Stimulated activated memory B cell treated with anti-CD40 and anti-IgM and Interleukin-4, amounts not matched to agents 10 μg/mL and 1 μg/mL and 100 μg/mL, for 72 hours (primary cell): ENCODE measurements at regions not wholly inside any gene's neighbourhood (a gene's known extent, or its start where the extent isn't known, plus 50 kb on each side); places are given as distances from the start of the nearest gene placed in this dataset.

Experiments used
- ATAC-seq: fragments of 150-1000 bp; cut with Tn5 transposase; 2 replicates; pipeline ENCODE4 v1.10.0; 2021
- H3K27ac Mint-ChIP-seq: one replicate; pipeline ENCODE4 v1.8.0; 2022; ENCODE audit warnings: mild to moderate bottlenecking, mixed read lengths
- H3K27me3 Mint-ChIP-seq: one replicate; pipeline ENCODE4 v1.8.0; 2022; ENCODE audit warnings: mixed read lengths
- H3K36me3 Mint-ChIP-seq: one replicate; pipeline ENCODE4 v1.8.0; 2022; ENCODE audit warnings: mixed read lengths
- H3K4me1 Mint-ChIP-seq: one replicate; pipeline ENCODE4 v1.8.0; 2022; ENCODE audit warnings: mixed read lengths
- H3K4me3 Mint-ChIP-seq: one replicate; pipeline ENCODE4 v1.8.0; 2022; ENCODE audit warnings: mild to moderate bottlenecking, moderate library complexity, mixed read lengths
- H3K9me3 Mint-ChIP-seq: one replicate; pipeline ENCODE4 v1.8.0; 2022; ENCODE audit warnings: mixed read lengths

DNA sequence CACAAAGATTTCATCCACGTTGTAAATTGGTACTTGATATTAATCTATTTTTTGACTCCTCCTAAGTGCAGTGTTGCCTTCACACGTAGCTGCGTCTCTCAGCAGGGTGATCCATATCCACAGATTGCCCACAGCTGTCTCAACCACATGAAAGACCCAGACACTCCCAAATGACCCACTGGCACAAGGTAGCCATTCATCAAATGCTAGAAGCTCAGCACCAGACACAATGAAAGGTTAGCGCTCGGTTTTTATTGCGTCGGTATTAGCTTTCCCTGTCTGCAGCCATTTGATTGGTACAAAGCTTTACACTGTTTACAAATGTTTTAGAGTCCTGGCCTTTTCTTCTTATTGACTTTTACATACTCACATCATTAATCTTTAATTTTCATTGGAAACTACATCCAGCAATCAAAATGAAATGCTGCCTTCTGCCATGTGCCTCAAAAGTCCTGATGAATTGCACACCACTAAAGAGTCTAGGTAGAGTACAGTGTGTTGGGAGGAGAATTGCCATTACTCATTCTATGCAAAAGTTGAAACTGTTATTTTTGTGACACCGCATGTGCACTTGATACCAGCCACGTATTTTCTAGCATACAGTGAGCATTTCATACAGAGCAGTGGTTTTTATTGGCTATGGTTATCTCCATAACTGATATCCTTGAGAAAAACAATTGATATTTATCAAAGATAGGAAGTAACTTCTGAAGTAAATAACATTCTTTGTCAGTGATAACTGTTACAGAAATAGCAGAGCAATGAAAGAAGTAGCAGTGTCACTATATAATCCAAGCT lies 127.3 kb upstream of the NUDT7 start:
- H3K4me1 Mint-ChIP-seq: no peaks in the 10 kb centered on the region
- no peak for ATAC-seq
- no peaks in the 10 kb centered on the region for H3K36me3 Mint-ChIP-seq

GRCh38 chr16:77596261-77596660 lies 126.1 kb upstream of the NUDT7 start:
- Mint-ChIP-seq H3K4me1 (no peaks in the 10 kb centered on the region), H3K36me3 (no peaks in the 10 kb centered on the region), H3K27ac (no peak overlapping the region), H3K4me3 (no peak overlapping the region), H3K9me3 (peaks cover 7% of the 10 kb centered on the region), H3K27me3 (peaks cover 22% of the 10 kb centered on the region)
- no peak for ATAC-seq

More for the DNA sequence above, 127.3 kb upstream of the NUDT7 start:
- no peak overlapping the region for H3K27ac Mint-ChIP-seq
- H3K9me3 Mint-ChIP-seq: peaks cover 7% of the 10 kb centered on the region
- no peak overlapping the region for H3K4me3 Mint-ChIP-seq
- peaks cover 22% of the 10 kb centered on the region for H3K27me3 Mint-ChIP-seq

GRCh38 chr16:77599793-77600415 lies 122.4 kb upstream of the NUDT7 start:
- ATAC-seq: peak; percentile 51
- Mint-ChIP-seq H3K4me3 (no peak overlapping the region), H3K36me3 (no peaks in the 10 kb centered on the region), H3K9me3 (peaks cover 7% of the 10 kb centered on the region), H3K27me3 (peaks cover 13% of the 10 kb centered on the region), H3K4me1 (no peaks in the 10 kb centered on the region), H3K27ac (no peak overlapping the region)

DNA sequence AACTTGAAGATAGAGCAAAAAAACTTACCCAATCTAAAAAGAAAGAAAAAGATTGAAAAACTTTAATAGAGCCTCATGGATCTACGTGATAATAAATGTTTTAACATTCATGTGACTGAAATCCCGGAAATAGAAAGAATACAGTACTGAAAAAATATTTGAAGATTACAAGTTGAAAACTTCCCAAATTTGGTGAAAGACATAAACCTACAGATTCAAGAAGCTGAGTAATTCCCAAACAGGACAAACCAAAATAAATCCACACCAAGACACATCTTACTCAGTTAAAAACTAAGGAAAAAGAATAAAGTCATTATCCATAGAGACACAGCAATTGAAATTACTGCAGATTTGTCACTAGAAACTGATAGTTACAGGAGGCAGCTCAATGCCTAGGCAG lies 121.8 kb upstream of the NUDT7 start:
- H3K27me3 Mint-ChIP-seq: peaks cover 13% of the 10 kb centered on the region
- no peaks in the 10 kb centered on the region for H3K36me3 Mint-ChIP-seq
- no peak overlapping the region for H3K27ac Mint-ChIP-seq
- H3K4me1 Mint-ChIP-seq: no peaks in the 10 kb centered on the region
- peaks cover 7% of the 10 kb centered on the region for H3K9me3 Mint-ChIP-seq
- no peak overlapping the region for H3K4me3 Mint-ChIP-seq
- ATAC-seq: no peak

- Mint-ChIP-seq H3K27me3 (no peaks in the 10 kb centered on the region), H3K4me3 (no peak overlapping the region), H3K27ac (no peak overlapping the region), H3K4me1 (no peaks in the 10 kb centered on the region), H3K36me3 (no peaks in the 10 kb centered on the region), H3K9me3 (no peaks in the 10 kb centered on the region)
- ATAC-seq: no peak
Observed at GRCh38 chr16:77603656-77604055, 118.7 kb upstream of the NUDT7 start.

DNA sequence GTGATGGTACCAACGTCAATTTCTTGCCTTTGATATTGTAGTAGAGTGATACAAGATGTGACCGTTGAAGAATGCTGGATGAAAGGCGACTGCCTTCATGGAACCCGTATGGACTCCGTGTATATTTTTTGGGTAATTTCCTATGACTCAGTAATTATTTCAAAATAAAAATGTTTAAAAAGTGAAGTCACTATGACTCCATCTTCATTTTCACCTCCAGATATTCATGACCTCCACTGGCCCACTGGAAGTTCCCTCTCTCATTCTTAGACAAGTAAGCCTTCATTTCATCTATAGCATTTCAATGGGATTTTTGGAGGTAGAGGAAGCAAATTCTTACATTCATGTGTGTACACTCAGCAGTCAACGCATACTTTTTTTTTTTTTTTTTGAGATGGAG lies 111.8 kb upstream of the NUDT7 start:
- no peak for ATAC-seq
- Mint-ChIP-seq H3K9me3 (no peaks in the 10 kb centered on the region), H3K36me3 (no peaks in the 10 kb centered on the region), H3K27ac (no peak overlapping the region), H3K4me1 (no peaks in the 10 kb centered on the region), H3K4me3 (no peak overlapping the region), H3K27me3 (no peaks in the 10 kb centered on the region)

DNA sequence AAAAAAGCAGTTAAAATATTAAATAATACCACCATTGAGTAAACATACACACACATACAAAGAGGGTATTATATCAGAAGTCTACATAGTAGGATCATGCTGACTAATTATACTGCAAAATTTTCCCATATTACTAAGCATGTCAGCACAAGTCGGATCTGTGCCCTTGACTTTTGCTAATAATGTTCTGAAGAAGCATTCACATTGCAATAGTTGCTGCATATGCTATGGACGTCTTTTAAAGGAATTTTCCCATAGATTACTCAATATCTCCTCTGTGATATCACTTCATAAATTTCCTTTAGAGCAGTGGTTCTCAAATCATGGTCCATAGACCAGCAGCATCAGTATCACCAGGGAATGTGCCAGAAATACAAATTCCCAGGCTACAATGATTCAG lies 110.9 kb upstream of the NUDT7 start:
- H3K36me3 Mint-ChIP-seq: no peaks in the 10 kb centered on the region
- no peaks in the 10 kb centered on the region for H3K4me1 Mint-ChIP-seq
- no peaks in the 10 kb centered on the region for H3K27me3 Mint-ChIP-seq
- no peak overlapping the region for H3K4me3 Mint-ChIP-seq
- ATAC-seq: no peak
- H3K9me3 Mint-ChIP-seq: no peaks in the 10 kb centered on the region
- no peak overlapping the region for H3K27ac Mint-ChIP-seq

DNA sequence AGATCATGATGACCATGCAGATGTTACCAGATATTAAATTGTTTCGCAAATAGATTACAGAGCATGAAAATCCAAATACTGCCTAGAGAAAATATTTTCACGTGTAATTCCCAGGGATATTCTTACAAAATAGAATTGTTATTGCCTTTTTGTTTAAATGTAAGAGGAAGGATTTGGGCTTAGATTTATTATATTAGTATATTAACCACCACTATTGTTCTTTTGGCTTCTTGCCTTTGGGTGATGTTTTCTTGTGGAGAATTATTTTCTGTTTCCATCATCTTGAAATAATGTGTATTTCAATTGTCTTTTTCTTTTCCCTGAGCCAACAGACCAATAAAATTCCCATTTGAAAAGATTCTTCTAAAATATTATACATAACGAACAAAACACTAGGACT lies 109.7 kb upstream of the NUDT7 start:
- Mint-ChIP-seq H3K4me3 (no peak overlapping the region), H3K27me3 (no peaks in the 10 kb centered on the region), H3K9me3 (no peaks in the 10 kb centered on the region), H3K4me1 (no peaks in the 10 kb centered on the region), H3K36me3 (no peaks in the 10 kb centered on the region), H3K27ac (no peak overlapping the region)
- ATAC-seq: no peak

- no peaks in the 10 kb centered on the region for H3K4me1 Mint-ChIP-seq
- ATAC-seq: no peak
- no peaks in the 10 kb centered on the region for H3K36me3 Mint-ChIP-seq
- H3K9me3 Mint-ChIP-seq: no peaks in the 10 kb centered on the region
- H3K27ac Mint-ChIP-seq: no peak overlapping the region
- H3K27me3 Mint-ChIP-seq: no peaks in the 10 kb centered on the region
- H3K4me3 Mint-ChIP-seq: no peak overlapping the region
Observed at GRCh38 chr16:77613095-77613494, 109.2 kb upstream of the NUDT7 start.

DNA sequence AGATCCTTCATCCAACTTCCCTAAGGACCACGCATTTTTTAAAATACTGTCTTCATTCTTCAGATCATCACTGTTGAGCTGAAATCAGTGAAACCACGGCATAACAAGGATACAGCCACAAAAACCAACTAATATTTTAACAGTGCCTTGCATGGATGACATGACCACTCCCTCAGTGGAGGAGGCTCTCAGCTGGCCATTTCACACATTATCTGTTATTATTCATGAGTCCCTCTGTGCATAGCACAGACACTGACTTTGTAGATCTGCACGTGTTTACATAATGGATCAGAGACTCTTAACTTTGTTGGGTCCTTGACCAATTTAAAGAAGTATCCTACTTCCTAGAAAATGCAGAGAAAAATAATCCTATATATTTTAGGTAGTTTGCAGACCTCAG lies 104.8 kb upstream of the NUDT7 start:
- no peak for ATAC-seq
- Mint-ChIP-seq H3K27me3 (no peaks in the 10 kb centered on the region), H3K9me3 (peaks cover 3% of the 10 kb centered on the region), H3K4me1 (no peaks in the 10 kb centered on the region), H3K27ac (no peak overlapping the region), H3K4me3 (no peak overlapping the region), H3K36me3 (no peaks in the 10 kb centered on the region)

DNA sequence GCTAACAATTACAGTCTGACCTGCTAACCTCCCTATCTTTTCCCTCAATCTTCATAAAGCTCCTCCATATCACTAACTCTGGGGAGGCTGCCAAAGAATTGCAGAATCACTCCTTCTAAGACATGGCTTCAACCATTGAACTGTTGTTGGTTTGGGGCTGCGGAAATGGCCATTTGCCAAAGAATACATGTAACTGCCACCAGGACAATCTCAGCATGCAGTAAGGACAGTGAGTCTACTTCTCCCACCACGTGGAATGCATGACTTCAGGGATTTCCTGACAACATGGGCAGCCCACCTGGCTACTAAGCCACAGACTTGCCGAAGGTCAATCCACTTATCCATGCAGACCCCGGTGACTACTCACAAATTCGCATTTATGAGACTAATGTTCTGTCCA lies 104.3 kb upstream of the NUDT7 start:
- ATAC-seq: no peak
- Mint-ChIP-seq H3K4me3 (no peak overlapping the region), H3K36me3 (no peaks in the 10 kb centered on the region), H3K4me1 (no peaks in the 10 kb centered on the region), H3K27me3 (no peaks in the 10 kb centered on the region), H3K27ac (no peak overlapping the region), H3K9me3 (peaks cover 3% of the 10 kb centered on the region)

- no peak overlapping the region for H3K4me3 Mint-ChIP-seq
- no peak for ATAC-seq
- no peaks in the 10 kb centered on the region for H3K4me1 Mint-ChIP-seq
- no peaks in the 10 kb centered on the region for H3K27me3 Mint-ChIP-seq
- no peaks in the 10 kb centered on the region for H3K36me3 Mint-ChIP-seq
- peaks cover 3% of the 10 kb centered on the region for H3K9me3 Mint-ChIP-seq
- no peak overlapping the region for H3K27ac Mint-ChIP-seq
Observed at GRCh38 chr16:77618951-77619350, 103.4 kb upstream of the NUDT7 start.

DNA sequence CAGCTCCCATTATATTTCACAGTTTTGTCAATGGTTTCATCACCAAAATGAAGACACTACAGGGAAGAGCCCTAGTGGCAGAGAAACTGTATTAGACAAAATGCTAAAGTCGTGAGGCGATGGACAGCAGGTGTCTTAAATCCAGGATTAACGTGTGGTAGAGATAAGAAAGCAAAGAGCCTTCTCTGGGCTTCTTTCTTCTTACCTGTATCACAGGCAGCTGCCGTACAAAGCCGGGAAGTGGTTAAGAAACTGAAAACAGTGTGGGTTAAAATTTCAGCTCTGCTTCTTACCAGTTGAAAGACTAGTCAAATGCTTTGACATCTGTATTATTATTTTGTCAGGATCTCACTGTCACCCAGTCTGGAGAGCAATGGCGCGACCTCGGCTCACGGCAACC lies 98.2 kb upstream of the NUDT7 start:
- Mint-ChIP-seq H3K4me3 (no peak overlapping the region), H3K27me3 (peaks cover 8% of the 10 kb centered on the region), H3K27ac (no peak overlapping the region), H3K36me3 (no peaks in the 10 kb centered on the region), H3K4me1 (no peaks in the 10 kb centered on the region), H3K9me3 (peaks cover 3% of the 10 kb centered on the region)
- ATAC-seq: no peak

DNA sequence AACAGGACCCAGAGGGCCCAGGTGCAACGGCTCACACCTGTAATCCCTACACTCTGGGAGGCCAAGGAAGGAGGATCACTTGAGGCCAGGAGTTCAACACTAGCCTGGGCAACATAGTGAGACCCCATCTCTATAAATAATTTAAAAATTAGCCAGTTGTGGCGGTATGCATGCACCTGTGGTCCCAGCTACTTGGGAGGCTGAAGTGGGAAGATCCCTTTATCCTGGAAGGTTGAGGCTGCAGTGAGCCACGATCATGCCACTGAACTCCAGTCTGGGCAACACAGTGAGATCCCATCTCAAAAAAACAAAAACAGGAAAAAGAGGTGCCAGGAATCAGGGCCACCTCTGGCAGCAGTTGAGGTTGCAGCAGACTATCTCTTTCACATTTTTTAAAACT lies 85.7 kb upstream of the NUDT7 start:
- ATAC-seq: no peak
- no peak overlapping the region for H3K27ac Mint-ChIP-seq
- H3K4me1 Mint-ChIP-seq: no peaks in the 10 kb centered on the region
- H3K4me3 Mint-ChIP-seq: no peak overlapping the region
- peaks cover 8% of the 10 kb centered on the region for H3K27me3 Mint-ChIP-seq
- peaks cover 4% of the 10 kb centered on the region for H3K9me3 Mint-ChIP-seq
- H3K36me3 Mint-ChIP-seq: no peaks in the 10 kb centered on the region

GRCh38 chr16:77637940-77638339 lies 84.4 kb upstream of the NUDT7 start:
- Mint-ChIP-seq H3K36me3 (no peaks in the 10 kb centered on the region), H3K27ac (no peak overlapping the region), H3K4me1 (no peaks in the 10 kb centered on the region), H3K9me3 (no peaks in the 10 kb centered on the region), H3K27me3 (peaks cover 8% of the 10 kb centered on the region), H3K4me3 (no peak overlapping the region)
- no peak for ATAC-seq

- ATAC-seq: no peak
- H3K36me3 Mint-ChIP-seq: no peaks in the 10 kb centered on the region
- no peak overlapping the region for H3K4me3 Mint-ChIP-seq
- no peaks in the 10 kb centered on the region for H3K4me1 Mint-ChIP-seq
- H3K27ac Mint-ChIP-seq: no peak overlapping the region
- no peaks in the 10 kb centered on the region for H3K9me3 Mint-ChIP-seq
- no peaks in the 10 kb centered on the region for H3K27me3 Mint-ChIP-seq
Observed at GRCh38 chr16:77643176-77643575, 79.1 kb upstream of the NUDT7 start.
